Progenitor cell of endocrine pancreas (in vitro differentiated cells): ENCODE measurements at regions not wholly inside any gene's neighbourhood (a gene's known extent, or its start where the extent isn't known, plus 50 kb on each side); places are given as distances from the start of the nearest gene placed in this dataset.

Source experiments
- DNase-seq: peaks from one replicate; pipeline ENCODE4 v3.0.0; 2021; ENCODE audit warnings: low spot score; ENCODE audit not compliant: unreplicated experiment
- H3K27ac Mint-ChIP-seq: 2 replicates; pipeline ENCODE4 v1.8.0; 2021; ENCODE audit warnings: mild to moderate bottlenecking, moderate library complexity, mixed read lengths
- H3K27me3 Mint-ChIP-seq: 2 replicates; pipeline ENCODE4 v1.8.0; 2021; ENCODE audit warnings: mixed read lengths
- H3K36me3 Mint-ChIP-seq: 2 replicates; pipeline ENCODE4 v1.8.0; 2022; ENCODE audit warnings: mixed read lengths; ENCODE audit not compliant: insufficient read depth
- H3K4me1 Mint-ChIP-seq: 2 replicates; pipeline ENCODE4 v1.8.0; 2021; ENCODE audit warnings: low read depth, mixed read lengths
- H3K4me3 Mint-ChIP-seq: 2 replicates; pipeline ENCODE4 v1.8.0; 2021; ENCODE audit warnings: low read depth, mild to moderate bottlenecking, moderate library complexity, mixed read lengths
- H3K9me3 Mint-ChIP-seq: 2 replicates; pipeline ENCODE4 v1.8.0; 2021; ENCODE audit warnings: low read depth, mixed read lengths
- TF ChIP-seq, protein P1 (sequence below): fragments of 200-600 bp; sonication (generic); IDR thresholded peaks from one replicate; pipeline ENCODE4 v1.5.0; 2021; ENCODE audit warnings: antibody characterized with exemption, mild to moderate bottlenecking; ENCODE audit not compliant: unreplicated experiment

DNA sequence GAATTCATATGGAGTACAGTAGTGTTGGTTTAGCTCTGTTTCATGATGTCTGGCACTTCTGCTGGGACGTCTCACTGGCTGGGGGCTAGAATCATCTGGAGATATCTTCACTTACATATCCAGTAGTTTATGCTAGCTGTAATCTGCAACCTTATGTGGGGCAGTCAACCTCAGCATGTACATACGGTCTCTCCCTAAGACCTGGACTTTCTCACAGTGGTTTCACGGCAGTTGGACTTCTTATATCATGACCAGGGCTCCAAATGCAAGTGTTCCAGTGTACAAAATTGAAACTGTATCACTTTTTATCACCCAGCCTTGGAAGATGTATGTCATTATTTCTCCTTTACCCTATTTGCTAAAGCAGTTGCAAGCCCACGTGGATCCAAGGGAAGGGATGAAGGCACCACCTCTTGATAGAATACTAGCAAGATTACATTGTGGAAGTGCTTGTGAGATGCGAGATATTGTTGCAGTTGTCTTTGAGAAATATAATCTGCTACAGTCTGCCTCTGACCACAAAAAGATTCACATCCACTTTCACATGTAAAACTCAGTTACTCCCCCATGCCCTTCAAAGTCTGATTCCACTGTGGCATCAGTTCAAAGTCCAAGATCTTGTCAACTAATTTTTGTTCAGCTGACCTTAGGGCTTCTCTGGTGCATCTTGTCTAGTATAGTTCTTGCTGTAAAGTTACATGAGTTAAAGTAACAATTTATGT lies 316.6 kb upstream of the NCAM1 start:
- no peak for DNase-seq
- TF ChIP-seq, protein P1, sequence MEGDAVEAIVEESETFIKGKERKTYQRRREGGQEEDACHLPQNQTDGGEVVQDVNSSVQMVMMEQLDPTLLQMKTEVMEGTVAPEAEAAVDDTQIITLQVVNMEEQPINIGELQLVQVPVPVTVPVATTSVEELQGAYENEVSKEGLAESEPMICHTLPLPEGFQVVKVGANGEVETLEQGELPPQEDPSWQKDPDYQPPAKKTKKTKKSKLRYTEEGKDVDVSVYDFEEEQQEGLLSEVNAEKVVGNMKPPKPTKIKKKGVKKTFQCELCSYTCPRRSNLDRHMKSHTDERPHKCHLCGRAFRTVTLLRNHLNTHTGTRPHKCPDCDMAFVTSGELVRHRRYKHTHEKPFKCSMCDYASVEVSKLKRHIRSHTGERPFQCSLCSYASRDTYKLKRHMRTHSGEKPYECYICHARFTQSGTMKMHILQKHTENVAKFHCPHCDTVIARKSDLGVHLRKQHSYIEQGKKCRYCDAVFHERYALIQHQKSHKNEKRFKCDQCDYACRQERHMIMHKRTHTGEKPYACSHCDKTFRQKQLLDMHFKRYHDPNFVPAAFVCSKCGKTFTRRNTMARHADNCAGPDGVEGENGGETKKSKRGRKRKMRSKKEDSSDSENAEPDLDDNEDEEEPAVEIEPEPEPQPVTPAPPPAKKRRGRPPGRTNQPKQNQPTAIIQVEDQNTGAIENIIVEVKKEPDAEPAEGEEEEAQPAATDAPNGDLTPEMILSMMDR = no peak
- Mint-ChIP-seq H3K4me3 (no peak overlapping the region), H3K27me3 (peaks cover 7% of the 10 kb centered on the region), H3K4me1 (no peaks in the 10 kb centered on the region), H3K9me3 (peaks cover 29% of the 10 kb centered on the region), H3K27ac (no peak overlapping the region), H3K36me3 (no peaks in the 10 kb centered on the region)

DNA sequence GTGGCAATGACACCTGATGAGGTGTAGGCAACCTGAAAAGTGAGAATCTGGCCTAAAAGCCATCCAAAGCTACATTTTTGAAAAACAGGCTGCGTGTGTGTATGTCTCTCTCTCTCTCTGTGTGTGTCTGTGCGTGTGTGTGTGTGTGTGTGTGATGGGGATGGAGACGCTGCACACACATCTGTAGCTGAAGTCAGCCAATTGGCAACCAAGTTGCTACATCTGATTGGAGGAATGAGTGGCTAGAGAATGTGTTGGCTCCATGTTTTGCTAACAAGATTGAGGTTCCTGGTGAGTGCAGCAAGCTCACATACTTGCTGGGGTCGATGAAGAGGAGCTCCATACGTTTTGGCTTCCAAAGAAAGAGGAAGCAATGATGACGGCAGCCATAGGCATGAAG lies 311.4 kb upstream of the NCAM1 start:
- Mint-ChIP-seq H3K36me3 (no peaks in the 10 kb centered on the region), H3K27me3 (peaks cover 11% of the 10 kb centered on the region), H3K4me1 (no peaks in the 10 kb centered on the region), H3K27ac (no peak overlapping the region), H3K9me3 (no peaks in the 10 kb centered on the region), H3K4me3 (no peak overlapping the region)
- TF ChIP-seq, protein P1 = no peak
- DNase-seq = no peak

DNA sequence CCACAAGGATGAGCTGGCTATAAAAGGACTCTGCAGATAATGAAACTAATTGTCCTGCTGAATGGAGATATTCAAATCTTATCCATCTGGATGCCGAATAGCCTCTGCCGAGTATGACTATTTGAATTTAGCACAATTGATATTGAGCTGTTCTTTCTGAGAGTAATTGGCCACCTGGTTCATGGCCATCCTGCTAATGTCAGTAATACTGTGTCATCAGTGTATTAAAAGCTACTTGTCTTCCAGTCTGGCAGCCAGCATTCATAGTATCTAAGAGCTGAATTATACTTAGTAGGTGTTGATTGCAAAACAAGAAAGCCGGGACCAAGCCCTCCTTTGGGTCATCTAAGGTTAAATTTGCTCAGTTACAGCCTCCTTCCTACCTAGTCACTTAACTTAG lies 310.7 kb upstream of the NCAM1 start:
- Mint-ChIP-seq H3K27me3 (peaks cover 11% of the 10 kb centered on the region), H3K4me1 (no peaks in the 10 kb centered on the region), H3K36me3 (no peaks in the 10 kb centered on the region), H3K27ac (no peak overlapping the region), H3K9me3 (no peaks in the 10 kb centered on the region), H3K4me3 (no peak overlapping the region)
- DNase-seq = no peak
- TF ChIP-seq, protein P1 = no peak

DNA sequence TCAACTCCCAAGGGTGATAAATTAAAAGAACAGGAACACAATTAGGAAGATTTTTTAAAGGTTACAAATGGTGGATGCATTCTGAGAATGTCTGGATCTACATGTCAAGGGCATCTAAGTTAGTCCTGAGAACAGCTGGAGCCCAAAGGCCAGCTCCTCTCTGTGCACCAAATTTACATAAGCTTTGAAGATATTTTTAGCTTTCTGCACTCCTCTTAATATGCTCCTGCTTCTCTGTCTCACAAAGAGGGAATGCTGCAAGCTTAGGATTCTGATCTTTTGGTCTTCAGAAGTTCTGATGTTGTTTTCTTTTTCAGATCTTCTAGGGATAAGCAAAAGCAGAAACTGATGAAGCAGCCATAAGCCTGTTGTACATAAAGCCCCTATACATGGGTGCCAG lies 309.8 kb upstream of the NCAM1 start:
- no peaks in the 10 kb centered on the region for H3K4me1 Mint-ChIP-seq
- H3K27me3 Mint-ChIP-seq = peaks cover 13% of the 10 kb centered on the region
- H3K36me3 Mint-ChIP-seq = no peaks in the 10 kb centered on the region
- H3K4me3 Mint-ChIP-seq = no peak overlapping the region
- DNase-seq = no peak
- TF ChIP-seq, protein P1 = no peak
- H3K9me3 Mint-ChIP-seq = no peaks in the 10 kb centered on the region
- H3K27ac Mint-ChIP-seq = no peak overlapping the region

DNA sequence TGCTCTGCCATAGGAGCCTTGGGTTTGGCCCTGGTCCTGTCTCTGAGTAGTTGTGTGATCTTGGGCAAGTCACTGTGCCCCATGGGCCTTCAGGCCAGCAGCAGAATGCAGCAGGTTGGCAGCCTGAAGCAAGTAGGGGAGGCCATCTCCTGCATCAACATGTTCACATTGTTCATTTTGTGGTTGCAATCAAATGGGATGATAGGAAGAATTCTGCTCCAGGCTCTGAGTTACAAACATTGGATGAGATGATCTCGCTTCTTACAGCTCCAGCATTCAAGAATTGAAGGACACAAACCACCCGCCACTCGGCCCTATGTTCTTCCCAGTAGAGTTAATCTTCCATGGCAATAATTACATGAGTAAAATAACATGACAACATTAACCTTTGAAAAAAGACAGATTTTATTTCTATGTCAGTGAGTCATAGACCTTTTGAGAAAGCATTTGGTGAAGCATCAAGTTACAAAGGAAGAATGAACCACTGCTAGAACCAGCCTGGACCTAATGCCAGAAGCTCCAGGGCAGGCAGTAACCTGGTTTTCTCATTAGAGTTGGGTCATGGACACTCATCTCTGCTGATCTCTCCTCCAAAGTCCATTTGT lies 308.3 kb upstream of the NCAM1 start:
- H3K36me3 Mint-ChIP-seq = no peaks in the 10 kb centered on the region
- H3K27me3 Mint-ChIP-seq = peaks cover 8% of the 10 kb centered on the region
- DNase-seq = no peak
- H3K4me3 Mint-ChIP-seq = no peak overlapping the region
- TF ChIP-seq, protein P1 = no peak
- H3K4me1 Mint-ChIP-seq = no peaks in the 10 kb centered on the region
- no peak overlapping the region for H3K27ac Mint-ChIP-seq
- H3K9me3 Mint-ChIP-seq = no peaks in the 10 kb centered on the region
